ENCODE measurements at regions not wholly inside any gene's neighbourhood (a gene's known extent, or its start where the extent isn't known, plus 50 kb on each side); places are given as distances from the start of the nearest gene placed in this dataset.

- no peak for TF ChIP-seq CTCF (IDR thresholded peaks at IDR 0.05)
- DNase-seq (ENCODE audit: low spot score in 2 of 2) = peak in 1 of 2 donors; percentile 61
Measured at GRCh38 chr2:46825939-46826568, 89.6 kb downstream of the MCFD2 start.

GRCh38 chr2:46825231-46825938 is 90.2 kb downstream of the MCFD2 start:
- H3K27me3 ChIP-seq = no peaks in the 10 kb centered on the region
- H3K9me3 ChIP-seq = no peaks in the 10 kb centered on the region
- peak in 1 of 2 donors; percentile 54 for DNase-seq (ENCODE audit: low spot score in 2 of 2)
- H3K4me3 ChIP-seq = no peak overlapping the region
- no peaks in the 10 kb centered on the region for H3K36me3 ChIP-seq
- intact Hi-C loops (cut with DNase I) = no loop called here
- TF ChIP-seq CTCF (IDR thresholded peaks at IDR 0.05) = no peak
- H3K4me1 ChIP-seq = no peaks in the 10 kb centered on the region
- no peak overlapping the region for H3K27ac ChIP-seq

More at GRCh38 chr2:46825939-46826568, 89.6 kb downstream of the MCFD2 start:
- H3K27ac ChIP-seq = no peak overlapping the region
- H3K4me1 ChIP-seq = no peaks in the 10 kb centered on the region
- no peaks in the 10 kb centered on the region for H3K27me3 ChIP-seq
- no peaks in the 10 kb centered on the region for H3K36me3 ChIP-seq
- H3K4me3 ChIP-seq = no peak overlapping the region
- intact Hi-C loops (cut with DNase I) = no loop called here
- H3K9me3 ChIP-seq = no peaks in the 10 kb centered on the region

GRCh38 chr2:46824611-46825010 is 91.0 kb downstream of the MCFD2 start:
- no peak for TF ChIP-seq CTCF (IDR thresholded peaks at IDR 0.05)
- peak in 1 of 2 donors; percentile 22 for DNase-seq (ENCODE audit: low spot score in 2 of 2)
- intact Hi-C loops (cut with DNase I) = no loop called here

GRCh38 chr2:46821600-46821999 is 94.0 kb downstream of the MCFD2 start:
- no peak for TF ChIP-seq CTCF (IDR thresholded peaks at IDR 0.05)
- Histone ChIP-seq H3K36me3 (no peaks in the 10 kb centered on the region), H3K4me3 (no peak overlapping the region), H3K4me1 (peaks cover 20 to 23% of the 10 kb centered on the region in 2 donors), H3K27me3 (no peaks in the 10 kb centered on the region), H3K9me3 (no peaks in the 10 kb centered on the region), H3K27ac (no peak overlapping the region)
- intact Hi-C loops (cut with DNase I) = no loop called here
- peak in 1 of 2 donors; percentile 53 for DNase-seq (ENCODE audit: low spot score in 2 of 2)

More at GRCh38 chr2:46824611-46825010, 91.0 kb downstream of the MCFD2 start:
- Histone ChIP-seq H3K9me3 (no peaks in the 10 kb centered on the region), H3K4me1 (no peaks in the 10 kb centered on the region), H3K27ac (no peak overlapping the region), H3K4me3 (no peak overlapping the region), H3K27me3 (no peaks in the 10 kb centered on the region), H3K36me3 (no peaks in the 10 kb centered on the region)

GRCh38 chr2:46818819-46819218 is 96.8 kb downstream of the MCFD2 start:
- Histone ChIP-seq H3K4me3 (no peak overlapping the region), H3K27ac (peak overlapping the region; percentile 68 to 78), H3K4me1 (peaks cover 22 to 37% of the 10 kb centered on the region in 2 donors), H3K36me3 (no peaks in the 10 kb centered on the region), H3K9me3 (no peaks in the 10 kb centered on the region), H3K27me3 (no peaks in the 10 kb centered on the region)
- TF ChIP-seq CTCF (IDR thresholded peaks at IDR 0.05) = no peak
- DNase-seq (ENCODE audit: low spot score in 2 of 2) = peak in 1 of 2 donors; percentile 45
- intact Hi-C loops (cut with DNase I) = loop anchor here (2.0 kb wide), 1 partner anchor 28 kb away; no protein-coding TSS in a partner anchor

All from ascending aorta (tissue), 2 donors.